CD8-positive, alpha-beta memory T cell (primary cell): ENCODE measurements at regions not wholly inside any gene's neighbourhood (a gene's known extent, or its start where the extent isn't known, plus 50 kb on each side); places are given as distances from the start of the nearest gene placed in this dataset.
"Not testable (repeated sequence)": the region's sequence is repeated elsewhere in the genome, so short reads cannot be mapped to it uniquely, and the experiment has no call there.

Experiments used
- CTCF ChIA-PET: fragments of 350-600 bp; sonication (Branson Sonifier 250); formaldehyde crosslinking; loops from one replicate; lab custom pipeline; 2021; ENCODE audit warnings: antibody characterized with exemption; lab: Charles Lee
- POLR2A ChIA-PET: fragments of 350-600 bp; sonication (Branson Sonifier 250); formaldehyde crosslinking; loops from one replicate; lab custom pipeline; 2021; ENCODE audit warnings: antibody characterized with exemption; lab: Charles Lee
- DNase-seq, 5 donors: peaks; one replicate each; pipeline versions ENCODE4 v3.0.0 to v3.0.0-alpha.2; 2020 to 2022; ENCODE audit warnings: mixed read lengths in 1 of 5
- H3K27ac ChIP-seq: one replicate; pipeline ENCODE4 v1.7.0; 2013; ENCODE audit warnings: low read depth, mild to moderate bottlenecking, low read length, moderate library complexity
- H3K27me3 ChIP-seq: 2 replicates; pipeline ENCODE4 v1.7.0; 2013; ENCODE audit warnings: low read length, mild to moderate bottlenecking; ENCODE audit not compliant: insufficient read depth, poor library complexity, severe bottlenecking
- H3K36me3 ChIP-seq: 2 replicates; pipeline ENCODE4 v1.7.0; 2013; ENCODE audit warnings: mild to moderate bottlenecking, low read length, moderate library complexity; ENCODE audit not compliant: insufficient read depth
- H3K4me1 ChIP-seq: 2 replicates; pipeline ENCODE4 v1.7.0; 2013; ENCODE audit warnings: mild to moderate bottlenecking, low read length, moderate library complexity; ENCODE audit not compliant: insufficient read depth
- H3K4me3 ChIP-seq: 2 replicates; pipeline ENCODE4 v1.7.0; 2013; ENCODE audit warnings: mild to moderate bottlenecking, low read length
- H3K9me3 ChIP-seq: 2 replicates; pipeline ENCODE4 v1.7.0; 2013; ENCODE audit warnings: mild to moderate bottlenecking, low read length
- H3K27ac Mint-ChIP-seq, 8 donors: one replicate each; pipeline ENCODE4 v1.8.0; 2020 to 2021; ENCODE audit warnings: mixed read lengths in 8 of 8, mild to moderate bottlenecking in 6 of 8, inconsistent platforms in 3 of 8, moderate library complexity in 3 of 8
- H3K27me3 Mint-ChIP-seq, 2 donors: one replicate each; pipeline ENCODE4 v1.8.0; 2020 to 2021; ENCODE audit warnings: mixed read lengths in 2 of 2, mild to moderate bottlenecking in 1 of 2, moderate library complexity in 1 of 2
- H3K36me3 Mint-ChIP-seq, 3 donors: one replicate each; pipeline ENCODE4 v1.8.0; 2020 to 2021; ENCODE audit warnings: mixed read lengths in 3 of 3, inconsistent platforms in 1 of 3, mild to moderate bottlenecking in 1 of 3
- H3K4me1 Mint-ChIP-seq, 3 donors: one replicate each; pipeline ENCODE4 v1.8.0; 2020 to 2021; ENCODE audit warnings: mixed read lengths in 3 of 3, inconsistent platforms in 1 of 3, mild to moderate bottlenecking in 1 of 3
- H3K4me3 Mint-ChIP-seq, 7 donors: one replicate each; pipeline ENCODE4 v1.8.0; 2020 to 2021; ENCODE audit warnings: mixed read lengths in 7 of 7, mild to moderate bottlenecking in 6 of 7, moderate library complexity in 4 of 7, inconsistent platforms in 2 of 7
- H3K9me3 Mint-ChIP-seq, 5 donors: one replicate each; pipeline ENCODE4 v1.8.0; 2020 to 2022; ENCODE audit warnings: mixed read lengths in 5 of 5, mild to moderate bottlenecking in 3 of 5, moderate library complexity in 2 of 5, inconsistent platforms in 1 of 5

DNA sequence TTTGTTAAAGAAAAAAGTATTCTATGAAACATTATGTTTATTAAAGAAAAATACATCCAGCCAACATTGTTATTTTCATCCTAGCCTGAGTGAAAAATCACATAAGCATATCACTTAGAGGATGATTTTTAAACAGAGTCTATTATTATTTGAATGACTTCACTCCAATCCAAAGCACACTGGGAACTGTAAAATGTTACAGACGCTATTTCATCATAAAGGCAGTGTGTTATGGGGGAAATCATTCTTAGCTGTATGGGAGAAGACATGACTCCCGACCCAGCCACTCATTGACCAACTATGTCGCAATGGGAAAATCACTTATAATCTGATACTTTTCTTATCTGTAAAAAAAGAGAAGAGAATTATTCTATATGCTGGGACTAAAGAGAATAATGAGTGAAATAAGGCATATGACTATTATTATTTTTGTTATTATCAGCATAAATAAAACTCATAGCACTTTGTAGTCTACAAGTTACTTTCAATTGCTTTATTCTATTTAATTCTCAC lies 180.6 kb upstream of the POMZP3 start:
- H3K27ac ChIP-seq, POLR2A ChIA-PET, CTCF ChIA-PET, DNase-seq, H3K9me3 Mint-ChIP-seq, H3K4me3 ChIP-seq, H3K36me3 ChIP-seq, H3K4me1 ChIP-seq, H3K27ac Mint-ChIP-seq, H3K4me1 Mint-ChIP-seq, H3K4me3 Mint-ChIP-seq, H3K27me3 ChIP-seq, H3K9me3 ChIP-seq, H3K27me3 Mint-ChIP-seq, H3K36me3 Mint-ChIP-seq: not testable (repeated sequence)

DNA sequence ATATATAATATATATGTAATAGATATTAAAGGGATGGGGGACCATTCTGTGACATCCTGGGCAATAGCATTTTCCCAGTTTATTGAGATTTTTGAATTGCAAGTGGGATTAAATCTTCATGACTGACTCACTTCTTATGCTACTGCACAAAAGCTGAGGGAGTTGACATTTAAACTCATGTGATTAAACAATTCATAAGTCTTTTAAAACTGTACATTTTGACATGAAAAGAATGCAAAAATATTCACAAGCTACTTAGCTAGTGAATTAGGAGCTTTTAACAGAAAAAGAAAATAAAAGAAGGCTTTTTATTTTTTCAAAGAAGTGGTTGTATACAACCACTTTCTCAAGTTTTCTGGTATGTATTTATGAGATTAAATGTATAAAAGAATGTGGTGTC lies 179.4 kb upstream of the POMZP3 start:
- DNase-seq, CTCF ChIA-PET, H3K36me3 ChIP-seq: not testable (repeated sequence)

DNA sequence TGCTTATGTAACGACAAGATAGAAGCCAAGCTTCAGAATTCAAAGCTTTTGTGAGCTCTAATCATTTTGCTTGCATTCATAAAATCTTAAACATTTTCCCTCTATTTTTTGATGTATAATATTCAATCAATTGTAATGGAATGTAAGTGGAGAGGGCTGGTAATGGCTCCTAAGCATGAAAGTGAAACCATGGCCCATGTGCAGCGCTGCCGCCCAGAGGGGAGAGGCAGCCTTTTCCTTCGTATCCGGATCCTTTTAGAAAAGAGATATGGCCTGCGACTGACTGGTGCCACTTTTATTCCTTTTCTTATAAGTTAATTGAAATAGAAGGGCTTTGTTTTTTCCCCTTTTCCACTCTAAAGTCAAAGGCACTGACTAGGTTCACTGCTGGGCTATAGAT lies 178.9 kb upstream of the POMZP3 start:
- H3K4me3 ChIP-seq, POLR2A ChIA-PET, H3K9me3 ChIP-seq, H3K27me3 ChIP-seq, H3K36me3 ChIP-seq, H3K4me1 ChIP-seq, H3K36me3 Mint-ChIP-seq, CTCF ChIA-PET, H3K27ac Mint-ChIP-seq, H3K4me1 Mint-ChIP-seq, H3K27ac ChIP-seq, DNase-seq, H3K9me3 Mint-ChIP-seq, H3K27me3 Mint-ChIP-seq: not testable (repeated sequence)
- peak overlapping the region in 1 of 7 donors; percentile 13 for H3K4me3 Mint-ChIP-seq

More for the DNA sequence above, 179.4 kb upstream of the POMZP3 start:
- H3K4me3 Mint-ChIP-seq, H3K27me3 ChIP-seq, H3K9me3 ChIP-seq, H3K4me1 ChIP-seq, H3K4me3 ChIP-seq, POLR2A ChIA-PET, H3K27me3 Mint-ChIP-seq, H3K4me1 Mint-ChIP-seq, H3K36me3 Mint-ChIP-seq, H3K27ac ChIP-seq, H3K27ac Mint-ChIP-seq, H3K9me3 Mint-ChIP-seq: not testable (repeated sequence)

DNA sequence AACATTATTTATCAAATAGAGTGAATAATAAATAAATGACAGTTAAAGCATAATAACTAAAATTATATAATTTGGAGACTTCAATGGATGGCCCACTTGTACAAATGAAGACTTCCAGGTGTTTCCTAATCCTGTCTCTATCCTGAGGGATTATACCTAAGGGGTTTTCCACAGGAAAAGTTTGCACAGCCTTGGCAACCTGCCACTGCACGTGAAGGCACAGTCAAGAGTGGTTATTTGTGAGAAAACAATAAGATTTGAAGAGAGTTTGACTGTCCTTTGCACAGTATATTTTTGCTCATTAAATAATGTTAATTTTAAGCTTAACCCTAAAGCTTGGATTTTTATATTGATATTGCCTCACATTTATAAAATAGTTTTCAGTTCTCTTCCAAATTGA lies 178.2 kb upstream of the POMZP3 start:
- H3K36me3 ChIP-seq, CTCF ChIA-PET, H3K27ac ChIP-seq, H3K9me3 ChIP-seq, H3K9me3 Mint-ChIP-seq, H3K4me3 Mint-ChIP-seq, H3K27me3 ChIP-seq, POLR2A ChIA-PET, H3K4me3 ChIP-seq, H3K27ac Mint-ChIP-seq, H3K27me3 Mint-ChIP-seq, H3K4me1 Mint-ChIP-seq, DNase-seq, H3K36me3 Mint-ChIP-seq, H3K4me1 ChIP-seq: not testable (repeated sequence)

GRCh38 chr7:76797639-76798038 lies 170.6 kb upstream of the POMZP3 start:
- H3K27me3 Mint-ChIP-seq, H3K4me3 ChIP-seq, H3K36me3 ChIP-seq, H3K27ac Mint-ChIP-seq, H3K9me3 ChIP-seq, H3K4me3 Mint-ChIP-seq, POLR2A ChIA-PET, H3K36me3 Mint-ChIP-seq, H3K4me1 ChIP-seq, H3K27me3 ChIP-seq, H3K27ac ChIP-seq, CTCF ChIA-PET, H3K4me1 Mint-ChIP-seq, H3K9me3 Mint-ChIP-seq, DNase-seq: not testable (repeated sequence)

DNA sequence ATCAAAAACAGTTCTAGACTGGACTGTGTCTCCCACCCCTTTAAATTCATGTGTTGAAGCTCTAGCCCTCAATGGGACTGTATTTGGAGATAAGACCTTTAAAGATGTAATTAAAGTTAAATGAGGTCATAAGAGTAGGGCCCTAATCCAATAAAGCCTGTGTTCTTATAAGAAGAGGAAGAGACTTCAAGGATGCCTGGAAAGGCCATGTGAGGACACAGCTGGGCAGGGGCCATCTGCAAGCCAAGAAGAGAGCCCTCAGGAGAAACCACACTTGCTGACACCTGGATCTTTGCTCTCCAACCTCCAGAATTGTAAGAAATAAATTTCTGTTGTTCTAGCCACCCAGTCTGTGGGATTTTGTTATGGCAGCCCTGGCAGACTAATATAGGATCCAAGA lies 153.6 kb upstream of the POMZP3 start:
- H3K4me1 ChIP-seq, H3K27me3 Mint-ChIP-seq, POLR2A ChIA-PET, H3K9me3 Mint-ChIP-seq, H3K9me3 ChIP-seq, H3K27me3 ChIP-seq, DNase-seq, H3K27ac ChIP-seq, H3K36me3 ChIP-seq, H3K4me3 ChIP-seq, H3K36me3 Mint-ChIP-seq, H3K4me3 Mint-ChIP-seq, H3K4me1 Mint-ChIP-seq, CTCF ChIA-PET, H3K27ac Mint-ChIP-seq: not testable (repeated sequence)

DNA sequence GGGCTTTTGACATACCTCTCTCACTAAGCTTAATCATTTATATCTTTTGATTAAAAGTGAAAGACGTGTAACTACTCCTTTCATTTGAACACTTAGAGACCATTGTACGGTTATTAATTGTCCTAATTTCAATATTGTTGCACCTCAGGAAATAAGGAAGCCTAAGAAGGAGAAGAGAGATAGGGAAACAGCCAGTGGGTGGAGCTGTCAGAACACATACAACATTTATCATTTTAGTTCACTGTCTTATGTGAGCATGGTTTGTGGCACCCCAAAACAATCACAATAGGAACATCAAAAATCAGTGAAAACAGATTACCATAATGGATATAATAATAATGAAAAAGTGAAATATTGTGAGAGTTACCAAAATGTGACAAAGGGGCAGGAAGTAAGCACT lies 147.2 kb upstream of the POMZP3 start:
- H3K9me3 ChIP-seq, H3K27me3 Mint-ChIP-seq, H3K4me1 ChIP-seq, H3K4me3 Mint-ChIP-seq, H3K27me3 ChIP-seq, H3K36me3 Mint-ChIP-seq, H3K27ac Mint-ChIP-seq, H3K9me3 Mint-ChIP-seq, POLR2A ChIA-PET, CTCF ChIA-PET, DNase-seq, H3K4me1 Mint-ChIP-seq, H3K27ac ChIP-seq, H3K4me3 ChIP-seq, H3K36me3 ChIP-seq: not testable (repeated sequence)

- H3K27ac ChIP-seq, CTCF ChIA-PET, H3K9me3 Mint-ChIP-seq, H3K36me3 ChIP-seq, H3K27ac Mint-ChIP-seq, POLR2A ChIA-PET, H3K36me3 Mint-ChIP-seq, H3K4me3 Mint-ChIP-seq, DNase-seq, H3K27me3 ChIP-seq, H3K4me1 Mint-ChIP-seq, H3K9me3 ChIP-seq, H3K4me3 ChIP-seq, H3K27me3 Mint-ChIP-seq, H3K4me1 ChIP-seq: not testable (repeated sequence)
Observed at GRCh38 chr7:76771980-76772379, 144.9 kb upstream of the POMZP3 start.

GRCh38 chr7:76763977-76764376 lies 136.9 kb upstream of the POMZP3 start:
- peaks cover 0 to 10% (median 0%) of the 10 kb centered on the region in 5 donors for H3K9me3 Mint-ChIP-seq
- H3K4me3 ChIP-seq, H3K9me3 ChIP-seq, DNase-seq, CTCF ChIA-PET, H3K36me3 Mint-ChIP-seq, H3K4me3 Mint-ChIP-seq, H3K27me3 Mint-ChIP-seq, H3K27me3 ChIP-seq, H3K36me3 ChIP-seq, H3K27ac Mint-ChIP-seq, H3K4me1 Mint-ChIP-seq, H3K4me1 ChIP-seq, POLR2A ChIA-PET, H3K27ac ChIP-seq: not testable (repeated sequence)
